Stimulated activated CD8-positive, alpha-beta memory T cell treated with anti-CD3 and anti-CD28 coated beads, Interleukin-4, amount 100 ng/mL, for 4 hours (primary cell): ENCODE measurements at regions not wholly inside any gene's neighbourhood (a gene's known extent, or its start where the extent isn't known, plus 50 kb on each side); places are given as distances from the start of the nearest gene placed in this dataset.
"Not testable (repeated sequence)": the region's sequence is repeated elsewhere in the genome, so short reads cannot be mapped to it uniquely, and the experiment has no call there.

ENCODE experiments used
- DNase-seq, 2 donors: peaks; one replicate each; pipeline ENCODE4 v3.0.0-alpha.2; 2020; ENCODE audit warnings: low read depth in 2 of 2, low spot score in 1 of 2

DNA sequence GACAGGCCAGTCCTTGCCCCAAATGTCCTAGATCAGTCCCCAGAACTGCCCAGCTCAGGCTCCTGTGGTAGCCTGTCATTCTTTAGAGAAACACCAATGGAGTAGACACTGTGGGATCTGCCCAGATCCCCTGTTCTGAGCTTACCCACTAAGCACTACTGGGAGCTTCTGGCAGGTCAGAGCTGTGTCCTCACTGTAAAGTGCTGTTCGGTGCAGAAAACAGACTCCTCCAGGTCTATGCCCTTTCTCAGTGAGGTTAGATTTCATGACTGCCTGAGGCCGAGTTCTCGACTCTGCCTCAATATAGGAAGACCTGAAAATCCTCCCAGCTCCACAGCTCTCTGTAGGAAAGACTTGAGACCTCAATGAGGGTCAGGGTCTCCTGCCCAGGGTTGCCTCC is 67.5 kb upstream of the IGLL5 start:
- no peak for DNase-seq

GRCh38 chr22:22820626-22821025 is 67.0 kb upstream of the IGLL5 start:
- DNase-seq, result no peak

- no peak for DNase-seq
Measured at GRCh38 chr22:22821340-22821739, 66.3 kb upstream of the IGLL5 start.

DNA sequence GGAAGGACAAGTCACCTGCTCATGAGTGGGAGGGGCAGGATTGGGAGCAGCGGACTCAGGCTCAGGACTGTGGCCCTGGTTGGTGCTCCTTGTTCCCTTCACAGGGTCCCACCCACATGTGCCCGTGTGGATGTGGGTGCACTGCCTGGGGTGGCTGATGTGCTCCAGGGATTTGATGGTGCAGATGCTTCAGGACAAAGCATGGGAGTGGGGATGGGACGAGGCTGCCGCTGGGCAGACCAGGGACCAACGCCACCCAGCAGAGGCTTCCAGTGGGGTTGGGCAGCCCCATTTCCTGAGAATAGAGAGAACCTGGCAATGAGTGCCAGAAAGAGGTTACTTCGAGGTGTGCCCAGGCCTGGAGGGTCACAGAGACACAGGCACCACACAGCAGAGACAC is 65.5 kb upstream of the IGLL5 start:
- no peak for DNase-seq

DNA sequence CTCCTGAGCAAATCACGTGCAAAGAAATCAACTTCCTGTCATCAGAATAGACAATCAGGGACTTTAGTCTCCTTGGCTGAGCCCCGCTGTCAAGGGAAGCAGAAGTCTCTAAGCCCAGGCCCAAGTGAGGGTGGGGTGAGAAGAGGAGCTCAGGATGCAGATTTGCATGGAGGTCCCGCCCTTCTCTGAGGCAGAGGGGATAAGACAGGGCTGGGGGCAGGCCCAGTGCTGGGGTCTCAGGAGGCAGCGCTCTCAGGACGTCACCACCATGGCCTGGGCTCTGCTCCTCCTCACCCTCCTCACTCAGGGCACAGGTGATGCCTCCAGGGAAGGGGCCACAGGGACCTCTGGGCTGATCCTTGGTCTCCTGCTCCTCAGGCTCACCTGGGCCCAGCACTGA is 65.1 kb upstream of the IGLL5 start:
- DNase-seq, result not testable (repeated sequence)

GRCh38 chr22:22823131-22823810 is 64.3 kb upstream of the IGLL5 start:
- DNase-seq, result no peak

GRCh38 chr22:22824340-22825212 is 63.0 kb upstream of the IGLL5 start:
- no peak for DNase-seq

GRCh38 chr22:22825213-22825593 is 62.4 kb upstream of the IGLL5 start:
- DNase-seq, result no peak

- DNase-seq, result no peak
Measured at GRCh38 chr22:22827187-22827939, 60.3 kb upstream of the IGLL5 start.

GRCh38 chr22:22830193-22830592 is 57.4 kb upstream of the IGLL5 start:
- no peak for DNase-seq

DNA sequence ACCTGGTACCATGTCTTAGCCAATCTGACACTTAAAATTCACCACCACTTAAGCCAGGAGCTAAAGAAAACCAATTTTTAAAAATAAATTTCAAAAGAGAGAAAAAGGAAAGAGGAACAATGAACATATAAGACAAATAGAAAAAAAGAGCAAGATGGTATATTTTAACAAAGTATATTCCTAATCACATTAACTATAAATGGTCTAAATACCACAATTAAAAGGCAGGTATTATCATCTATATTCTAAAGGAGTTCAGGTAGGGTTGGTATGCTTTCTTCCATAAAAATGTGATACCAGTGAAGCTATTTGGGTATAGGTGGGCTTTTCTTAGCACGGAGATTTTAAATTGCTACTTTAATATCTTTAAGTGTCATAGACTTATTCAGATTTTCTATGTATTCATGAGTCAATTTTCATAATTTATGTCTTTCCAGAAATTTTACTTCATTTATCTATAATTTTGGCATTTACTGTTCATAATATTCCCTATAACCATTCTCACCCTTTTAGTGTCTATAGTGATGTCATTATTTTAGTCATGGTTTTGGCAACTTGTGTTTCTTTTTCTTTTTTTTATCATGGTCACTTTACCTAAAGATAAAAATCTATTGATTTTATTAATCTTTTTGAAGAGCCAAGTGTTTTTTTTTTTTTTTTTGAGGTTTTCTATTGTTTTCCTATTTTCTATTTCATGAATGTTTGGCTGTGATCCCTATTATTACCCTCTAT is 56.5 kb upstream of the IGLL5 start:
- DNase-seq, result no peak

GRCh38 chr22:22833059-22833458 is 54.6 kb upstream of the IGLL5 start:
- no peak for DNase-seq

GRCh38 chr22:22833488-22833887 is 54.1 kb upstream of the IGLL5 start:
- DNase-seq, result no peak

DNA sequence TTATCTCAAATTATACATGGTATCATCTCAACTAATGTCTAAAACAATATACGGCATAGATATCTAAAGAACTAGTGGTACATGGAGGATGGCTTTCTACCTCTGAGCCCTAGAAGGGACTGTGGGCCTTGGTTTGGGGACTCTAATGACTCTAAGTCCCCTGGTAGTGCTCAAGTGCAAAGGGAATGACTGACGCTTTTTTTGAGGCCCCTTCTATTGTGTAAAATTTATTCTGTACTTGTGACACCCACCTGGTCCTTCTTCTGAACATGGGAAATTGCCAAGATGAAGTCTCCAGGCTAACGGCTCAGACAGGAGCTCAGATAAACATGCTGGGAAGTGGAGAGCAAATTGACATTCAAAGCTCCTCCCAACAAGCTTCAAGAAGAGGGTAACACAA is 53.4 kb upstream of the IGLL5 start:
- DNase-seq, result no peak

DNA sequence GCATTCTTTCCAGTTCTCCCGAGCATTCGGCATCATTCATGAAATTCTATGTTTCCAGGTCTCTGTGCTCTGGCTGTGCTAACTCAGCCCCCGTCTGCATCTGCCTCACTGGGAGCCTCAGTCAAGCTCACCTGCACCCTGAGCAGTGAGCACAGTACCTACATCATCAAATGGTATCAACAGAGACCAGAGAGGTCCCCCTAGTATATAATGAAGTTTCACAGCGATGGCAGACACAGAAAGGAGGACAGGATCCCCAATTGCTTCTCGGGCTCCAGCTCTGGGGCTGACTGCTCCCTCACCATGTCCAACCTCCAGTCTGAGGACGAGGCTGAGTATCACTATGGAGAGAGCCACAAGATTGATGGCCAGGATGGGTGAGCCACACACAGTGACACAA is 52.8 kb upstream of the IGLL5 start:
- DNase-seq, result no peak

DNA sequence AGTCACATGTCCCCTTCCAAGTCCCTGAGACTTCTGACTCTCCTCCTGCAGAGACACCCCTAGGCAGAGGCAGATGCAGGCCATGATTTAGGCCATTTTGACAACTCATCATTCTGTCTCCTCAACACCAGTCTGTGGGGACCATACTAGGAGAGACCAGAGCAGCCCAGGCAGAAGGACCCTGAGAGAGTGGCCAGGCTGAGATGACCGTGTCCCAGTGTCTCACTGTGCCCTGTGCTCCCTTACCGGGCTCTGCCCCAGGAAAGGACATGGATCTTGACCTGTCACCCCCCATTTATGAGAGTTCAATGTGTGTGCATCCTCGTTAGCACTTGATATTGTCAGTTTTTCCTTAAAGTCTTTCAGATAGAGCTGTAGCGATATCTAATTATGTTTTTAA is 52.4 kb upstream of the IGLL5 start:
- DNase-seq, result no peak

GRCh38 chr22:22835771-22836291 is 51.8 kb upstream of the IGLL5 start:
- no peak for DNase-seq

GRCh38 chr22:22836635-22837034 is 51.0 kb upstream of the IGLL5 start:
- DNase-seq, result no peak
